ENCODE measurements at regions not wholly inside any gene's neighbourhood (a gene's known extent, or its start where the extent isn't known, plus 50 kb on each side); places are given as distances from the start of the nearest gene placed in this dataset.

- no peak overlapping the region for H3K9ac ChIP-seq (ENCODE audit: low read length)
- no peaks in the 10 kb centered on the region for H3K9me3 ChIP-seq (ENCODE audit: low read length)
- no peaks in the 10 kb centered on the region for H3K9me2 ChIP-seq (replicated peaks; ENCODE audit: insufficient read depth, low read length)
- H3K4me3 ChIP-seq (ENCODE audit: low read length): no peak overlapping the region
- H3K4me2 ChIP-seq (ENCODE audit: low read depth, low read length, poor library complexity, severe bottlenecking): no peak overlapping the region
- no peaks in the 10 kb centered on the region for H3K27me3 ChIP-seq (ENCODE audit: low read length)
- DNase-seq: no peak
- no peaks in the 10 kb centered on the region for H3K79me2 ChIP-seq (ENCODE audit: low read length)
- H3K36me3 ChIP-seq (ENCODE audit: insufficient read depth, low read length): no peaks in the 10 kb centered on the region
- H3K27ac ChIP-seq (ENCODE audit: low read length): no peak overlapping the region
- no peaks in the 10 kb centered on the region for H4K20me1 ChIP-seq (ENCODE audit: insufficient read depth, low read depth, low read length)
- no peak overlapping the region for H2AFZ ChIP-seq (ENCODE audit: low read length)
- H3K4me1 ChIP-seq (ENCODE audit: low read length): no peaks in the 10 kb centered on the region
Measured at GRCh38 chr2:7407001-7407400, 489.8 kb downstream of the RNF144A start.

DNA sequence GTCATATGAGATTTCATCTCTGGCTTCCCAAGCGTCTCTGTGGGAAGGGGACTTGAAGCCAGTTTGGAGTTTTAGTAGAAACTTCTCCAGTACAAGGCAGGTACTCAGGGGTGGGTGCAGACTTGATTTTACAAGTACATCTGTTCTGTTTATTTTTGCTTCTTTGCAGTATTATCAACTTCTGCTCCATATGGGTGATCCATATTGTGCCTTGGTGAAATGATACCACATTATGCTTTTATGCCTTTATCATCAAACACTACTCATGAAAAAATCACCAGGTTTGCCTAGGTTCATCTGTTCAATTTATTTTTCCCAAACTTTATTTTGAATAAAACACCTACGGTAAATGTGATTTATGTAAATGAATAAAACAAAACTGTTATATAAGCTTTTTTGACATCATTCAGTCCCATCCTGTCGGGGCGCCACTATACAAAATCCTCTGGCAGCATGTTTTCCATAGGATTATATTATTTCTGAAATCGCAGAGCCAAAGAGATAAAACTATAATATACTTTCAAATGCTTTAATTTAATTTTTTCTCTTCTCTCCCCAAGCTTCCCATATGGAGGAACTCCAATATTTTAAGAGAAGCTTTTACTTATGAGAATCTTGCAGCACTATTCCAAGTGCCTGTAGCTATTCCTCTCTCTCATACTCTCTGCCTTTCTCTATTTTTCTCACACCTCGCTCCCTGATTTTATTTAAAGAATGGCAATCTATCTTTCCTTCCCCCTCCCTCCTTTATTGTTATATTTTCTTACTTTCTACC, 490.9 kb downstream of the RNF144A start:
- H3K27ac ChIP-seq (ENCODE audit: low read length): no peak overlapping the region
- no peaks in the 10 kb centered on the region for H3K27me3 ChIP-seq (ENCODE audit: low read length)
- no peaks in the 10 kb centered on the region for H3K4me1 ChIP-seq (ENCODE audit: low read length)
- H4K20me1 ChIP-seq (ENCODE audit: insufficient read depth, low read depth, low read length): no peaks in the 10 kb centered on the region
- no peaks in the 10 kb centered on the region for H3K9me3 ChIP-seq (ENCODE audit: low read length)
- no peaks in the 10 kb centered on the region for H3K79me2 ChIP-seq (ENCODE audit: low read length)
- no peak overlapping the region for H3K4me3 ChIP-seq (ENCODE audit: low read length)
- H3K36me3 ChIP-seq (ENCODE audit: insufficient read depth, low read length): no peaks in the 10 kb centered on the region
- no peaks in the 10 kb centered on the region for H3K9me2 ChIP-seq (replicated peaks; ENCODE audit: insufficient read depth, low read length)
- H3K9ac ChIP-seq (ENCODE audit: low read length): no peak overlapping the region
- no peak for DNase-seq
- H2AFZ ChIP-seq (ENCODE audit: low read length): no peak overlapping the region
- no peak overlapping the region for H3K4me2 ChIP-seq (ENCODE audit: low read depth, low read length, poor library complexity, severe bottlenecking)

DNA sequence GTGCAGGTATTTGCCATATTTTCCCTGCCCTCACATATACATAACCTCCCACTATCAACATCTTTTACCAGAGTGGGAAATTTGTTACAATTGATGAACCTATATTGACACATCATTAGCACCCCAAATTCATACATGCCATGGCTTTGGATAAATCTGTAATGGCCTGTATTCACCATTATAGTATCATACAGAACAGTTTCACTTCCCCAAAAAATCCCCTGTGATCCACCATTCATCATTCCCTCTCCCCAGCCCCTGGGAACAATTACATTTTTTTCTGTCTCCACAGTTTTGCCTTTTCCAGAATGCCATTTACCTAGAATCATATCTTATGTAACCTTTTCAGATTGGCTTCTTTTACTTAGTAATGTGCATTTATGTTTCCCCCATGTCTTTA, 494.5 kb downstream of the RNF144A start:
- H3K4me2 ChIP-seq (ENCODE audit: low read depth, low read length, poor library complexity, severe bottlenecking): no peak overlapping the region
- H3K4me1 ChIP-seq (ENCODE audit: low read length): no peaks in the 10 kb centered on the region
- H2AFZ ChIP-seq (ENCODE audit: low read length): no peak overlapping the region
- H3K79me2 ChIP-seq (ENCODE audit: low read length): no peaks in the 10 kb centered on the region
- H4K20me1 ChIP-seq (ENCODE audit: insufficient read depth, low read depth, low read length): no peaks in the 10 kb centered on the region
- no peaks in the 10 kb centered on the region for H3K9me3 ChIP-seq (ENCODE audit: low read length)
- no peaks in the 10 kb centered on the region for H3K27me3 ChIP-seq (ENCODE audit: low read length)
- H3K4me3 ChIP-seq (ENCODE audit: low read length): no peak overlapping the region
- H3K27ac ChIP-seq (ENCODE audit: low read length): no peak overlapping the region
- no peak for DNase-seq
- H3K36me3 ChIP-seq (ENCODE audit: insufficient read depth, low read length): no peaks in the 10 kb centered on the region
- no peaks in the 10 kb centered on the region for H3K9me2 ChIP-seq (replicated peaks; ENCODE audit: insufficient read depth, low read length)
- no peak overlapping the region for H3K9ac ChIP-seq (ENCODE audit: low read length)

DNA sequence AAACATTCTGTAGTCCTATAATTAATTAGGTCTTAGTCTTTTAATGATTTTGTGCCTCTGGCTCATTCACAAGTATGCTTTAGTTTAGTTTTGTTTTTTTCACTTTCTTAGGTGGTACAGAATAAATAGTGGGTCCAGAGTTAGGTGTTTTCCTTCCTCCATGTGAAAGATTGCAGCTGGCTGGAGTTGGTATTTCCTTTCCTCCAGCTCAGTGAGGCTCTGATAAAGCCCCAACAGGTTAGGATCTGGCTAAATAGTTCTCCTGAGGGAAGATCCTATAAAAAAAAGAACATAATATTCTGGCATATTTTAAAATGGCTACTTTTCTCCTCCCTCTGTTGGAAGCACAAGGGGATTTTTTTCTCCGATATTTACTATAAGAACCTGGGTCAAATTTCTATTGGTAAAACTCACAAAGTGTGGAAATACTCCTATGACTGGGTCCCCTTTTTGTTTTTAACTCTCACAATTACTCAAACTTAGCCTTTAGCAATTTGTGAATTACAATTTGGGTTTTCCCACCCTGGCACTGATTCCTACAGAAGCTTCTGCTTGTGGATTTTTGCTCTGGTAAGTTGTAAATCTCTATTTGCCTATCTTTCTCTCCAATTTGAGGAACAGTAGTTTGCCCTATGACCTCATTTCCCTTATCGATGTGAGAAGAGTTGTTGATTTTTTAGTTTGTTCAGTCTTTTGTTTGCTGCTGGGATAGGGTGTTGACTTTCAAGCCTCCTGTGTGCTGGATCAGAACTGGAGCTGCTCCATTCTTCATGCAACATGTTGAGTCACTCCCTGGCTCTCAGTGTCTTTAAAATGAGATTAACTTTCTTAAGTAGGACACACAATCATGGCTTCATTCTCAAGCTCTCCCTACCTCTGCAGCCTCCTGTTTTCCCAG, 500.9 kb downstream of the RNF144A start:
- Histone ChIP-seq H3K79me2 (ENCODE audit: low read length) (no peaks in the 10 kb centered on the region), H3K9me3 (ENCODE audit: low read length) (no peaks in the 10 kb centered on the region), H3K9ac (ENCODE audit: low read length) (no peak overlapping the region), H3K36me3 (ENCODE audit: insufficient read depth, low read length) (no peaks in the 10 kb centered on the region), H4K20me1 (ENCODE audit: insufficient read depth, low read depth, low read length) (no peaks in the 10 kb centered on the region), H2AFZ (ENCODE audit: low read length) (no peak overlapping the region), H3K27ac (ENCODE audit: low read length) (no peak overlapping the region), H3K27me3 (ENCODE audit: low read length) (no peaks in the 10 kb centered on the region), H3K4me1 (ENCODE audit: low read length) (no peaks in the 10 kb centered on the region), H3K9me2 (replicated peaks; ENCODE audit: insufficient read depth, low read length) (no peaks in the 10 kb centered on the region), H3K4me3 (ENCODE audit: low read length) (no peak overlapping the region), H3K4me2 (ENCODE audit: low read depth, low read length, poor library complexity, severe bottlenecking) (no peak overlapping the region)
- DNase-seq: no peak

- H4K20me1 ChIP-seq (ENCODE audit: insufficient read depth, low read depth, low read length): no peaks in the 10 kb centered on the region
- no peaks in the 10 kb centered on the region for H3K4me1 ChIP-seq (ENCODE audit: low read length)
- H3K27me3 ChIP-seq (ENCODE audit: low read length): no peaks in the 10 kb centered on the region
- H3K36me3 ChIP-seq (ENCODE audit: insufficient read depth, low read length): no peaks in the 10 kb centered on the region
- no peak overlapping the region for H3K4me3 ChIP-seq (ENCODE audit: low read length)
- no peak overlapping the region for H3K9ac ChIP-seq (ENCODE audit: low read length)
- no peak overlapping the region for H2AFZ ChIP-seq (ENCODE audit: low read length)
- H3K9me3 ChIP-seq (ENCODE audit: low read length): no peaks in the 10 kb centered on the region
- no peak overlapping the region for H3K27ac ChIP-seq (ENCODE audit: low read length)
- H3K4me2 ChIP-seq (ENCODE audit: low read depth, low read length, poor library complexity, severe bottlenecking): no peak overlapping the region
- H3K79me2 ChIP-seq (ENCODE audit: low read length): no peaks in the 10 kb centered on the region
- H3K9me2 ChIP-seq (replicated peaks; ENCODE audit: insufficient read depth, low read length): no peaks in the 10 kb centered on the region
- DNase-seq: no peak
Measured at GRCh38 chr2:7419186-7419585, 502.0 kb downstream of the RNF144A start.

- Histone ChIP-seq H3K36me3 (ENCODE audit: insufficient read depth, low read length) (no peaks in the 10 kb centered on the region), H3K9ac (ENCODE audit: low read length) (no peak overlapping the region), H3K27ac (ENCODE audit: low read length) (no peak overlapping the region), H3K4me3 (ENCODE audit: low read length) (no peak overlapping the region), H3K27me3 (ENCODE audit: low read length) (no peaks in the 10 kb centered on the region), H3K9me2 (replicated peaks; ENCODE audit: insufficient read depth, low read length) (no peaks in the 10 kb centered on the region), H3K9me3 (ENCODE audit: low read length) (no peaks in the 10 kb centered on the region), H3K4me1 (ENCODE audit: low read length) (no peaks in the 10 kb centered on the region), H3K79me2 (ENCODE audit: low read length) (no peaks in the 10 kb centered on the region), H2AFZ (ENCODE audit: low read length) (no peak overlapping the region), H4K20me1 (ENCODE audit: insufficient read depth, low read depth, low read length) (no peaks in the 10 kb centered on the region), H3K4me2 (ENCODE audit: low read depth, low read length, poor library complexity, severe bottlenecking) (no peak overlapping the region)
- no peak for DNase-seq
Measured at GRCh38 chr2:7419814-7420311, 502.7 kb downstream of the RNF144A start.

DNA sequence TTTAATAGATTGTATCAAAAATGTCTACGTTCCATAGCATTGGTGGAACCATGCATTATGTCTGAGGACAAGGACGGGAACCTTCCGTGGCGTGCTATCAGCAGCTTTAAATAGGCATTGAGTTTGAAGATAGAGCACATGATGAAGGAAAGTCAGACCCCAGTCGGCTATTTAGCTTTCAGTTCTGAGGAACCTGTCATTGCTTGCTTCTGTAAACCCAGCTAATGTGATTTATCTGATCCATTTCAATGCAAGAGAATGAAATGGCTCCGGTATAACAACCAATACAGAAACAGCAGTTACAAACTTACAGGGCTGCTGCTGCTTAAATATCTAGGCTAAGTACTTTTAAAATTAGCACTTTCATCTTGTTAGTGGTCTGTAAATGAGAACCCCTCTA, 503.3 kb downstream of the RNF144A start:
- Histone ChIP-seq H3K27me3 (ENCODE audit: low read length) (no peaks in the 10 kb centered on the region), H4K20me1 (ENCODE audit: insufficient read depth, low read depth, low read length) (no peaks in the 10 kb centered on the region), H3K4me1 (ENCODE audit: low read length) (no peaks in the 10 kb centered on the region), H3K4me2 (ENCODE audit: low read depth, low read length, poor library complexity, severe bottlenecking) (no peak overlapping the region), H3K79me2 (ENCODE audit: low read length) (no peaks in the 10 kb centered on the region), H3K9ac (ENCODE audit: low read length) (no peak overlapping the region), H3K36me3 (ENCODE audit: insufficient read depth, low read length) (no peaks in the 10 kb centered on the region), H3K4me3 (ENCODE audit: low read length) (no peak overlapping the region), H3K27ac (ENCODE audit: low read length) (no peak overlapping the region), H2AFZ (ENCODE audit: low read length) (no peak overlapping the region), H3K9me2 (replicated peaks; ENCODE audit: insufficient read depth, low read length) (no peaks in the 10 kb centered on the region), H3K9me3 (ENCODE audit: low read length) (no peaks in the 10 kb centered on the region)
- no peak for DNase-seq

- Histone ChIP-seq H2AFZ (ENCODE audit: low read length) (no peak overlapping the region), H3K9ac (ENCODE audit: low read length) (no peak overlapping the region), H4K20me1 (ENCODE audit: insufficient read depth, low read depth, low read length) (no peaks in the 10 kb centered on the region), H3K9me3 (ENCODE audit: low read length) (no peaks in the 10 kb centered on the region), H3K36me3 (ENCODE audit: insufficient read depth, low read length) (no peaks in the 10 kb centered on the region), H3K4me2 (ENCODE audit: low read depth, low read length, poor library complexity, severe bottlenecking) (no peak overlapping the region), H3K9me2 (replicated peaks; ENCODE audit: insufficient read depth, low read length) (no peaks in the 10 kb centered on the region), H3K4me1 (ENCODE audit: low read length) (peaks cover 16% of the 10 kb centered on the region), H3K4me3 (ENCODE audit: low read length) (no peak overlapping the region), H3K79me2 (ENCODE audit: low read length) (no peaks in the 10 kb centered on the region), H3K27ac (ENCODE audit: low read length) (no peak overlapping the region), H3K27me3 (ENCODE audit: low read length) (0 out of 2 replicates have a peak, but pooled peaks cover 3% of the 10 kb centered on the region)
- no peak for DNase-seq
Measured at GRCh38 chr2:7424481-7424880, 507.3 kb downstream of the RNF144A start.

Data from Karpas-422 (cell line).